SK-N-SH treated with all-trans-retinoic acid at 6 μM for 48 hours (cell line): ENCODE measurements at regions not wholly inside any gene's neighbourhood (a gene's known extent, or its start where the extent isn't known, plus 50 kb on each side); places are given as distances from the start of the nearest gene placed in this dataset.

Source experiments
- ATAC-seq: fragments of 200-7000 bp; cut with Tn5 transposase; 3 replicates; pipeline ENCODE4 v1.9.1; 2020; ENCODE audit warnings: mild to moderate bottlenecking, moderate library complexity
- ARNTL ChIP-seq: fragments of 450-650 bp; formaldehyde crosslinking; IDR thresholded peaks from 2 replicates; pipeline ENCODE4 v1.5.0; 2020; ENCODE audit warnings: low read depth, mild to moderate bottlenecking, moderate library complexity, borderline replicate concordance
- CREB5 ChIP-seq: fragments of 250-450 bp; sonication (Bioruptor Pico); IDR thresholded peaks from 2 replicates; pipeline ENCODE4 v1.5.1; 2020; ENCODE audit warnings: low read depth, mild to moderate bottlenecking, moderate library complexity
- CSDC2 ChIP-seq: fragments of 250-450 bp; sonication (Bioruptor Pico); IDR thresholded peaks from 2 replicates; pipeline ENCODE4 v1.5.0; 2020; ENCODE audit warnings: mild to moderate bottlenecking, moderate library complexity
- ESRRG ChIP-seq: fragments of 250-450 bp; sonication (Bioruptor Pico); IDR thresholded peaks from 2 replicates; pipeline ENCODE4 v1.6.1; 2021; ENCODE audit warnings: mild to moderate bottlenecking
- GLIS3 ChIP-seq: fragments of 250-450 bp; sonication (Bioruptor Pico); IDR thresholded peaks from 2 replicates; pipeline ENCODE4 v1.5.0; 2020; ENCODE audit warnings: mild to moderate bottlenecking, moderate library complexity
- ISL1 ChIP-seq: fragments of 250-450 bp; sonication (Bioruptor Pico); IDR thresholded peaks from 2 replicates; pipeline ENCODE4 v2.1.2; 2022; ENCODE audit warnings: mild to moderate bottlenecking, moderate library complexity
- OSR1 ChIP-seq: fragments of 250-450 bp; sonication (Bioruptor Pico); IDR thresholded peaks from 2 replicates; pipeline ENCODE4 v1.8.0; 2022; ENCODE audit warnings: moderate library complexity, mild to moderate bottlenecking, inconsistent platforms
- PATZ1 ChIP-seq: fragments of 250-450 bp; sonication (Bioruptor Pico); IDR thresholded peaks from 2 replicates; pipeline ENCODE4 v1.8.0; 2020; ENCODE audit warnings: mild to moderate bottlenecking, moderate library complexity, borderline replicate concordance
- POU6F1 ChIP-seq: fragments of 250-450 bp; sonication (Bioruptor Pico); IDR thresholded peaks from 2 replicates; pipeline ENCODE4 v1.8.0; 2021; ENCODE audit warnings: low read depth, mild to moderate bottlenecking, moderate library complexity, borderline replicate concordance
- PPARA ChIP-seq: fragments of 250-450 bp; sonication (Bioruptor Pico); IDR thresholded peaks from 2 replicates; pipeline ENCODE4 v1.5.0; 2020; ENCODE audit warnings: mild to moderate bottlenecking, borderline replicate concordance
- RARB ChIP-seq: fragments of 250-450 bp; sonication (Bioruptor Pico); IDR thresholded peaks from 2 replicates; pipeline ENCODE4 v1.8.0; 2021; ENCODE audit warnings: mild to moderate bottlenecking, moderate library complexity
- SNAI2 ChIP-seq: fragments of 250-450 bp; sonication (Bioruptor Pico); IDR thresholded peaks from 2 replicates; pipeline ENCODE4 v1.5.0; 2020; ENCODE audit warnings: mild to moderate bottlenecking, moderate library complexity
- TOX ChIP-seq: fragments of 250-450 bp; sonication (Bioruptor Pico); IDR thresholded peaks from 2 replicates; pipeline ENCODE4 v1.8.0; 2021; ENCODE audit warnings: mild to moderate bottlenecking, moderate library complexity, borderline replicate concordance
- TSHZ2 ChIP-seq: fragments of 250-450 bp; sonication (Bioruptor Pico); IDR thresholded peaks from 2 replicates; pipeline ENCODE4 v1.5.0; 2020; ENCODE audit warnings: mild to moderate bottlenecking, moderate library complexity
- ZC3H10 ChIP-seq: fragments of 250-450 bp; sonication (Bioruptor Pico); IDR thresholded peaks from 2 replicates; pipeline ENCODE4 v1.5.1; 2021; ENCODE audit warnings: mild to moderate bottlenecking, moderate library complexity
- ZFP3 ChIP-seq: fragments of 250-450 bp; sonication (Bioruptor Pico); IDR thresholded peaks from 2 replicates; pipeline ENCODE4 v1.5.0; 2020; ENCODE audit warnings: mild to moderate bottlenecking, moderate library complexity
- ZNF565 ChIP-seq: fragments of 450-650 bp; formaldehyde crosslinking; conservative IDR thresholded peaks from 2 replicates; pipeline ENCODE4 v1.5.0; 2020; ENCODE audit warnings: low read depth, mild to moderate bottlenecking, moderate library complexity
- ZNF70 ChIP-seq: fragments of 450-650 bp; formaldehyde crosslinking; IDR thresholded peaks from 2 replicates; pipeline ENCODE4 v1.5.0; 2020; ENCODE audit warnings: mild to moderate bottlenecking, moderate library complexity
- ZNF8 ChIP-seq: fragments of 450-650 bp; formaldehyde crosslinking; IDR thresholded peaks from 2 replicates; pipeline ENCODE4 v1.5.0; 2020; ENCODE audit warnings: mild to moderate bottlenecking, moderate library complexity

- no peak for TF ChIP-seq TSHZ2
- TF ChIP-seq ISL1 = no peak
- no peak for TF ChIP-seq GLIS3
- no peak for TF ChIP-seq ZC3H10 (CRISPR knock-in tag)
- TF ChIP-seq, all 23 proteins: peak for 0
Measured at GRCh38 chr17:70613681-70614080, 444.3 kb downstream of the KCNJ2 start (continued).

GRCh38 chr17:70615831-70616230, 446.5 kb downstream of the KCNJ2 start:
- TF ChIP-seq TOX (no peak), ZFP3 (no peak), ARNTL (CRISPR knock-in tag) (no peak), PATZ1 (CRISPR knock-in tag) (no peak), ZNF565 (CRISPR knock-in tag) (no peak), POU6F1 (no peak), CSDC2 (CRISPR knock-in tag) (no peak), GLIS3 (no peak), SNAI2 (no peak), ZNF8 (CRISPR knock-in tag) (no peak), CREB5 (CRISPR knock-in tag) (no peak), RARB (no peak), PPARA (CRISPR knock-in tag) (no peak), OSR1 (CRISPR knock-in tag) (no peak), ZNF70 (CRISPR knock-in tag) (no peak), ISL1 (no peak), ESRRG (CRISPR knock-in tag) (no peak)
- no peak for ATAC-seq

- ATAC-seq = no peak
- TF ChIP-seq TSHZ2 (no peak), ISL1 (peak; percentile 31; the same call in 1 of the 2 replicates)
- TF ChIP-seq, all 23 proteins: peak for 1
Measured at GRCh38 chr17:70618641-70619040, 449.3 kb downstream of the KCNJ2 start.

GRCh38 chr17:70621566-70621965, 452.2 kb downstream of the KCNJ2 start:
- no peak for ATAC-seq
- TF ChIP-seq ISL1 = peak; percentile 13; the same call in 1 of the 2 replicates
- TF ChIP-seq ARNTL (CRISPR knock-in tag) = no peak
